T1000 (cell line): ENCODE measurements at regions not wholly inside any gene's neighbourhood (a gene's known extent, or its start where the extent isn't known, plus 50 kb on each side); places are given as distances from the start of the nearest gene placed in this dataset.
A peak's percentile ranks its signal among the peaks of the same experiment; 100 is the strongest.
"Not testable (repeated sequence)": the region's sequence is repeated elsewhere in the genome, so short reads cannot be mapped to it uniquely, and the experiment has no call there.

Source experiments
- DNase-seq: peaks from one replicate; lab custom pipeline; 2025; ENCODE audit warnings: mixed read lengths; lab: John Stamatoyannopoulos, UW

- not testable (repeated sequence) for DNase-seq
Observed at GRCh38 chr22:22296047-22296446, 51.5 kb downstream of the VPREB1 start.

GRCh38 chr22:22297159-22297793, 52.7 kb downstream of the VPREB1 start:
- DNase-seq, result not testable (repeated sequence)

GRCh38 chr22:22297794-22298653, 53.4 kb downstream of the VPREB1 start:
- peak; percentile 73 for DNase-seq

- not testable (repeated sequence) for DNase-seq
Observed at GRCh38 chr22:22298654-22299009, 54.0 kb downstream of the VPREB1 start.

GRCh38 chr22:22300511-22300910, 55.9 kb downstream of the VPREB1 start:
- not testable (repeated sequence) for DNase-seq

- DNase-seq, result not testable (repeated sequence)
Observed at GRCh38 chr22:22300946-22301345, 56.4 kb downstream of the VPREB1 start.

- DNase-seq, result no peak
Observed at GRCh38 chr22:22316589-22316988, 72.0 kb downstream of the VPREB1 start.

GRCh38 chr22:22318723-22319465, 74.3 kb downstream of the VPREB1 start:
- DNase-seq, result no peak

GRCh38 chr22:22321743-22322611, 77.4 kb downstream of the VPREB1 start:
- DNase-seq, result peak; percentile 10

- DNase-seq, result no peak
Observed at GRCh38 chr22:22322792-22323191, 78.2 kb downstream of the VPREB1 start.

GRCh38 chr22:22327723-22328122, 83.1 kb downstream of the VPREB1 start:
- DNase-seq, result no peak

- DNase-seq, result no peak
Observed at GRCh38 chr22:22329792-22330191, 85.2 kb downstream of the VPREB1 start.

GRCh38 chr22:22335640-22336039, 91.1 kb downstream of the VPREB1 start:
- not testable (repeated sequence) for DNase-seq

- not testable (repeated sequence) for DNase-seq
Observed at GRCh38 chr22:22336333-22336732, 91.7 kb downstream of the VPREB1 start.

- DNase-seq, result not testable (repeated sequence)
Observed at GRCh38 chr22:22338778-22339177, 94.2 kb downstream of the VPREB1 start.

- no peak for DNase-seq
Observed at GRCh38 chr22:22341736-22342135, 97.2 kb downstream of the VPREB1 start.

GRCh38 chr22:22342697-22343580, 98.4 kb downstream of the VPREB1 start:
- no peak for DNase-seq

GRCh38 chr22:22343581-22344296, 99.2 kb downstream of the VPREB1 start:
- DNase-seq, result no peak

- no peak for DNase-seq
Observed at GRCh38 chr22:22344430-22344829, 99.8 kb downstream of the VPREB1 start.

- DNase-seq, result no peak
Observed at GRCh38 chr22:22345781-22346180, 101.2 kb downstream of the VPREB1 start.
